ENCODE measurements at regions not wholly inside any gene's neighbourhood (a gene's known extent, or its start where the extent isn't known, plus 50 kb on each side); places are given as distances from the start of the nearest gene placed in this dataset.

- TF ChIP-seq, protein P1, sequence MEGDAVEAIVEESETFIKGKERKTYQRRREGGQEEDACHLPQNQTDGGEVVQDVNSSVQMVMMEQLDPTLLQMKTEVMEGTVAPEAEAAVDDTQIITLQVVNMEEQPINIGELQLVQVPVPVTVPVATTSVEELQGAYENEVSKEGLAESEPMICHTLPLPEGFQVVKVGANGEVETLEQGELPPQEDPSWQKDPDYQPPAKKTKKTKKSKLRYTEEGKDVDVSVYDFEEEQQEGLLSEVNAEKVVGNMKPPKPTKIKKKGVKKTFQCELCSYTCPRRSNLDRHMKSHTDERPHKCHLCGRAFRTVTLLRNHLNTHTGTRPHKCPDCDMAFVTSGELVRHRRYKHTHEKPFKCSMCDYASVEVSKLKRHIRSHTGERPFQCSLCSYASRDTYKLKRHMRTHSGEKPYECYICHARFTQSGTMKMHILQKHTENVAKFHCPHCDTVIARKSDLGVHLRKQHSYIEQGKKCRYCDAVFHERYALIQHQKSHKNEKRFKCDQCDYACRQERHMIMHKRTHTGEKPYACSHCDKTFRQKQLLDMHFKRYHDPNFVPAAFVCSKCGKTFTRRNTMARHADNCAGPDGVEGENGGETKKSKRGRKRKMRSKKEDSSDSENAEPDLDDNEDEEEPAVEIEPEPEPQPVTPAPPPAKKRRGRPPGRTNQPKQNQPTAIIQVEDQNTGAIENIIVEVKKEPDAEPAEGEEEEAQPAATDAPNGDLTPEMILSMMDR (IDR thresholded peaks at IDR 0.05; ENCODE audit: extremely low read depth, missing control alignments): no peak
- no peak for DNase-seq (ENCODE audit: low spot score)
These were observed 290.9 kb downstream of the HHIPL2 start for GRCh38 chr1:222257027-222257426.

- no peak for DNase-seq (ENCODE audit: low spot score)
- TF ChIP-seq, protein P1 (IDR thresholded peaks at IDR 0.05; ENCODE audit: extremely low read depth, missing control alignments): no peak
These were observed 291.8 kb downstream of the HHIPL2 start for GRCh38 chr1:222256058-222256457.

DNA sequence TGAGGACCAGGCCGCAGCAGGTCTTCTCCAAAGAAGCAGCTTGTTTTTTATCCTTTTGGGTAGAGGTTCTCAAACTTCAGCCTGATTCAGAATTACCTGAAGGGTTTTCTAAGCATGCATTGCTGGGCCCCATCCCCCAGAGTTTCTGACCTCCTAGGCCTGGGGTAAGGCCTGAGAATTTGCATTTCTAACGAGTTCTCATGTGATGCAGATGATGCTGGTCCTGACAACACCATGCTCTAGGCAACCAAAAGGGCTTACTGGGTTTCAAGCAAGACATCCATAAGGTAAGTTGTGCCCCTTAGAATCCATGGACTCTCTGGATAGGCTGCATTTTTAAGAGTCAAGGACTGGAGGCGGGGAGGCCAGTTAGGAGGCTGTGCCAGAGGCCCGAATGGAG is 295.1 kb downstream of the HHIPL2 start:
- DNase-seq (ENCODE audit: low spot score): no peak
- TF ChIP-seq, protein P1 (IDR thresholded peaks at IDR 0.05; ENCODE audit: extremely low read depth, missing control alignments): no peak

GRCh38 chr1:222251847-222252246 is 296.1 kb downstream of the HHIPL2 start:
- TF ChIP-seq, protein P1 (IDR thresholded peaks at IDR 0.05; ENCODE audit: extremely low read depth, missing control alignments): no peak
- DNase-seq (ENCODE audit: low spot score): no peak

DNA sequence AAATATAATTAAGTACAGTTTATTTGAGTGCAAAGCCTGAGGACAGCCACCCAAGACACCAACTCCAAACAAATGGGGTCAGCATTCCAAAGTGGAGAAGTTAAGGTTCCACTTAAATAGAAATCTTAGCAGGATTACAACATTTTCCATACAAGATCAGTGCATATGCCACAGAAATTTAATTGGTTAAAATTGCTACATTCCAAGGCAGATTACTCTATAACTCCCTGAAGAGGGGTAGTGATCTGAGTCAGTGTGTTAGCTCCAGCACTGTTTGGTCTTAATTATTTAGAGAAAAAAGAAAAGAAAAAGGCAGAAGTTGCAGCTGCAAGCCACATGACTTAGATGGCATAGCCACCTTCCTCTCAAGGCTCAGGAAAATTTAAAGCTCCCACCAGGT is 297.5 kb downstream of the HHIPL2 start:
- TF ChIP-seq, protein P1 (IDR thresholded peaks at IDR 0.05; ENCODE audit: extremely low read depth, missing control alignments): no peak
- no peak for DNase-seq (ENCODE audit: low spot score)

DNA sequence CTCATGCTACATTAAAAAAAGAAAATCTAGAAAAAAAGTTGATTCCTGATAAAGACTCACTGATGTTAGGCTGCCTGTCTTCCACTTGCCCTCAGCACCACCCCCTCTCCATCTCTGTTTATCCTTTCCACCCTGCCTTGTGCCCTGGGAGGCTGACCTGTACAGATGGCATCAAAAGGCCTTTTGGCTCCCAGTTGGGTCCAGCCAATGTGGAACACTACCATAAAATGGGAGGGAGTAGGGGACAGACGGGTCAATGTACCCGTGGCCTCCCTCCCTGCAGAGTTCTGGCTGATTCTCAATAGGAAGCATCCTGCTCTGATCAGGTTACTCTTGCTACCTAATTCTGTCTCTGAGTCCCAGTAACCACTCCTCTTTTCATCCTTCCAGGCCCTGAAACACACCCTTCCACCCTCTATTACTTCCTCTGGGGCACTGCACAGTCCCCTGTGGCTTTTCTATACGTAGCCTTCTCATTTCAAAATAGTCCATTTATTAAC is 300.0 kb downstream of the HHIPL2 start:
- TF ChIP-seq, protein P1 (IDR thresholded peaks at IDR 0.05; ENCODE audit: extremely low read depth, missing control alignments): no peak
- DNase-seq (ENCODE audit: low spot score): no peak

DNA sequence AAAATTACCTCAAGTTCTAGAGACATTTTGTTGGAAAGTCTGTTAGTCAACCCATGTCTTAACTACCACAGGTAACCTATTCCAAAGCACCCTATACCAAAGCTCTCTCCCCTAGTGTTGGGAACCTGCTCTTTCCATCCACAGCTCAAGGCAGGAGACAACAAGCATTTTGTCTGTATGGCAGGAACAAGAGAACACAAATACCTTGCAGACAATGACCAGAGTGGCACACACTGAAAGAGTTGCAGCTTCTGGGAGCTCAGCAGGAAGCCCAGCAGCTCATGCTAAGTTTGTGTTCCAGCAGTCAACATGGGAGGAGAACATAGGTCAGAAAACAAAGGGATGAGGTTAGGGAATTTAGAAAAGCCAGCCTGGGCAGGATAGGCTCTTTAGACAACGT is 300.8 kb downstream of the HHIPL2 start:
- DNase-seq (ENCODE audit: low spot score): no peak
- TF ChIP-seq, protein P1 (IDR thresholded peaks at IDR 0.05; ENCODE audit: extremely low read depth, missing control alignments): no peak

Data from GM20000 (cell line).